Ovary (tissue), 3 donors: ENCODE measurements at regions not wholly inside any gene's neighbourhood (a gene's known extent, or its start where the extent isn't known, plus 50 kb on each side); places are given as distances from the start of the nearest gene placed in this dataset.

Experiments used
- POLR2A ChIP-seq: fragments of 450-650 bp; IDR thresholded peaks from one replicate; pipeline ENCODE4 v1.6.1; 2017; ENCODE audit warnings: antibody characterized with exemption, mild to moderate bottlenecking, moderate library complexity
- TF ChIP-seq, protein P1 (sequence below), 3 donors: fragments of 450-650 bp in 2 of 3; fragments of 200-600 bp in 1 of 3; IDR thresholded peaks; one replicate each; pipeline versions ENCODE4 v1.5.1 to v1.8.0; 2016 to 2022; ENCODE audit warnings: antibody characterized with exemption in 3 of 3, mild to moderate bottlenecking in 1 of 3
- donor health status: DM: no; HTN: no; CAD: no.

DNA sequence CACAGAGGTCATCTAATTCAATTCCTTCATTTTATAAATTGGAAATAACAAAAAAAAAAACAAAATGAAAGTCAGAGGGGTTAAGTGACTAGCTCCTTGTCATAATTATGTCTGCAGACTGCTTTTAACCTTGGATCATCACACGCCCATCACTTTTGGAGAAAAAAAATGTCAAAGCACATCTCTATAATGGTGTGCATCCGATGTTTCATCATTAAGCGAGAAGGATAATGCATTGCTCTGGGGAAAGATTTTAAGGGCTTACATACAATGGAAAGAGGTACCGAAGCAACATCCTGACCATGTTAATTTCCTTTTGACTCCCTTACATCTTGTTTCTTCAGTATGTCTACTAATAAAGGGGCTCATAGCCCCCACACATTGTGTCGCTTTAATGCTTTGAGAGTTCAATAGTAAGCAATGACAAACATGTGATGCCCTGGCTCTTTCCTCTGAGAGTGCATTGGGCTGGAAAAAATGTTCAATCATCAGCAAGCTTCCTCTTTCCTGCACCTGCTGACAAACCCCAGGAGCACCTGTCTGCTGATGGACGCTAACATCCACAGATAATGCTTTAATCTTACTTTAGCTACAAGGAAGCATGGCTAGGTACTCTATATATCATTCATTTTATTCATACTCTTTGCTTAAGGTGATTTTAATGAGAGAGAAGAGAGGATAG lies 242.2 kb downstream of the SMARCA2 start:
- TF ChIP-seq, protein P1, sequence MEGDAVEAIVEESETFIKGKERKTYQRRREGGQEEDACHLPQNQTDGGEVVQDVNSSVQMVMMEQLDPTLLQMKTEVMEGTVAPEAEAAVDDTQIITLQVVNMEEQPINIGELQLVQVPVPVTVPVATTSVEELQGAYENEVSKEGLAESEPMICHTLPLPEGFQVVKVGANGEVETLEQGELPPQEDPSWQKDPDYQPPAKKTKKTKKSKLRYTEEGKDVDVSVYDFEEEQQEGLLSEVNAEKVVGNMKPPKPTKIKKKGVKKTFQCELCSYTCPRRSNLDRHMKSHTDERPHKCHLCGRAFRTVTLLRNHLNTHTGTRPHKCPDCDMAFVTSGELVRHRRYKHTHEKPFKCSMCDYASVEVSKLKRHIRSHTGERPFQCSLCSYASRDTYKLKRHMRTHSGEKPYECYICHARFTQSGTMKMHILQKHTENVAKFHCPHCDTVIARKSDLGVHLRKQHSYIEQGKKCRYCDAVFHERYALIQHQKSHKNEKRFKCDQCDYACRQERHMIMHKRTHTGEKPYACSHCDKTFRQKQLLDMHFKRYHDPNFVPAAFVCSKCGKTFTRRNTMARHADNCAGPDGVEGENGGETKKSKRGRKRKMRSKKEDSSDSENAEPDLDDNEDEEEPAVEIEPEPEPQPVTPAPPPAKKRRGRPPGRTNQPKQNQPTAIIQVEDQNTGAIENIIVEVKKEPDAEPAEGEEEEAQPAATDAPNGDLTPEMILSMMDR (IDR thresholded peaks at IDR 0.05), result no peak
- TF ChIP-seq POLR2A, result no peak
